SU-DHL-6 (cell line): ENCODE measurements at regions not wholly inside any gene's neighbourhood (a gene's known extent, or its start where the extent isn't known, plus 50 kb on each side); places are given as distances from the start of the nearest gene placed in this dataset.
"Not testable (repeated sequence)": the region's sequence is repeated elsewhere in the genome, so short reads cannot be mapped to it uniquely, and the experiment has no call there.

Experiments
- H2AFZ ChIP-seq: fragments of 200-600 bp; sonication (generic); 2 replicates; pipeline ENCODE4 v1.6.1; 2014; ENCODE audit warnings: low read depth, mild to moderate bottlenecking, moderate library complexity, mixed read lengths, antibody characterized with exemption, low read length; ENCODE audit not compliant: severe bottlenecking
- H3F3A ChIP-seq: fragments of 200-600 bp; shearing (Covaris generic); 2 replicates; pipeline ENCODE4 v1.6.0; 2016; ENCODE audit warnings: antibody characterized with exemption, mild to moderate bottlenecking; ENCODE audit not compliant: insufficient read depth
- H3K27ac ChIP-seq: fragments of 200-600 bp; sonication (generic); 2 replicates; pipeline ENCODE4 v1.5.1; 2016; ENCODE audit warnings: low read depth, mild to moderate bottlenecking, low read length, moderate library complexity, mixed read lengths
- H3K27me3 ChIP-seq: fragments of 200-600 bp; sonication (generic), shearing (Covaris generic); 2 replicates; pipeline ENCODE4 v1.6.0; 2014; ENCODE audit warnings: mild to moderate bottlenecking, low read length
- H3K36me3 ChIP-seq: fragments of 200-600 bp; sonication (generic); 2 replicates; pipeline ENCODE4 v1.6.1; 2014; ENCODE audit warnings: mild to moderate bottlenecking, low read length, mixed read lengths
- H3K4me2 ChIP-seq: fragments of 300-600, 200-600 bp; shearing (Covaris generic), sonication (generic); 2 replicates; pipeline ENCODE4 v1.6.0; 2014; ENCODE audit warnings: low read length, low read depth, mild to moderate bottlenecking; ENCODE audit not compliant: poor library complexity, severe bottlenecking
- H3K4me3 ChIP-seq: fragments of 200-600 bp; sonication (generic); 2 replicates; pipeline ENCODE4 v1.5.1; 2014; ENCODE audit warnings: antibody characterized with exemption, low read length, mild to moderate bottlenecking, mixed read lengths; ENCODE audit not compliant: insufficient read depth, poor library complexity, severe bottlenecking
- H3K79me2 ChIP-seq: fragments of 200-600 bp; sonication (generic); 2 replicates; pipeline ENCODE4 v1.6.1; 2014; ENCODE audit warnings: mild to moderate bottlenecking, low read length, moderate library complexity; ENCODE audit not compliant: insufficient read depth
- H3K9ac ChIP-seq: fragments of 200-600 bp; sonication (generic); 2 replicates; pipeline ENCODE4 v1.7.0; 2014; ENCODE audit warnings: mild to moderate bottlenecking, low read length
- H3K9me2 ChIP-seq: fragments of 200-600 bp; sonication (generic); replicated peaks from 2 replicates; pipeline ENCODE4 v1.6.1; 2014; ENCODE audit warnings: low read length; ENCODE audit not compliant: insufficient read depth
- H3K9me3 ChIP-seq: fragments of 200-600 bp; sonication (generic); 2 replicates; pipeline ENCODE4 v1.6.1; 2014; ENCODE audit warnings: low read length, mixed read lengths; ENCODE audit not compliant: insufficient read depth
- H4K20me1 ChIP-seq: fragments of 200-600 bp; sonication (generic); 2 replicates; pipeline ENCODE4 v1.6.1; 2014; ENCODE audit warnings: low read depth, mild to moderate bottlenecking, antibody characterized with exemption, low read length, moderate library complexity, mixed read lengths
- CTCF ChIP-seq: fragments of 200-600 bp; sonication (generic); IDR thresholded peaks from one replicate; pipeline ENCODE4 v1.5.1; 2017; ENCODE audit warnings: antibody characterized with exemption, mild to moderate bottlenecking, low read length, moderate library complexity; ENCODE audit not compliant: insufficient read depth, poor library complexity, severe bottlenecking
- EZH2phosphoT487 ChIP-seq: fragments of 200-600 bp; sonication (generic), shearing (Covaris generic); conservative IDR thresholded peaks from 2 replicates; pipeline ENCODE4 v1.6.1; 2018; ENCODE audit warnings: mild to moderate bottlenecking, antibody characterized with exemption, low read length, moderate library complexity, mixed read lengths

GRCh38 chr1:65552484-65552883, 132.0 kb downstream of the LEPR start:
- H3K27ac ChIP-seq, H3K9me3 ChIP-seq, H3K27me3 ChIP-seq, H3F3A ChIP-seq, H3K9me2 ChIP-seq, H4K20me1 ChIP-seq, H3K79me2 ChIP-seq, H3K36me3 ChIP-seq, H2AFZ ChIP-seq, H3K9ac ChIP-seq, H3K4me2 ChIP-seq, H3K4me3 ChIP-seq: not testable (repeated sequence)

GRCh38 chr1:65554086-65554764, 133.8 kb downstream of the LEPR start:
- H3K27ac ChIP-seq, H3K9me2 ChIP-seq, H3K27me3 ChIP-seq, H2AFZ ChIP-seq, H3K36me3 ChIP-seq, H3F3A ChIP-seq, H3K4me2 ChIP-seq, H3K9ac ChIP-seq, H3K4me3 ChIP-seq, H4K20me1 ChIP-seq, H3K79me2 ChIP-seq, H3K9me3 ChIP-seq: not testable (repeated sequence)

GRCh38 chr1:65554829-65555228, 134.4 kb downstream of the LEPR start:
- TF ChIP-seq EZH2phosphoT487, result no peak
- TF ChIP-seq CTCF, result no peak
- Histone ChIP-seq H4K20me1 (no peaks in the 10 kb centered on the region), H3K27ac (no peak overlapping the region), H3K27me3 (no peaks in the 10 kb centered on the region), H3K4me3 (no peak overlapping the region), H3F3A (no peaks in the 10 kb centered on the region), H3K9me3 (no peaks in the 10 kb centered on the region), H3K79me2 (no peaks in the 10 kb centered on the region), H3K36me3 (no peaks in the 10 kb centered on the region), H2AFZ (no peak overlapping the region), H3K9me2 (no peaks in the 10 kb centered on the region), H3K9ac (no peak overlapping the region), H3K4me2 (no peak overlapping the region)

- Histone ChIP-seq H4K20me1 (no peaks in the 10 kb centered on the region), H3K27me3 (no peaks in the 10 kb centered on the region), H3K4me3 (no peak overlapping the region), H3K27ac (no peak overlapping the region), H3F3A (no peaks in the 10 kb centered on the region), H3K79me2 (no peaks in the 10 kb centered on the region), H3K9me2 (no peaks in the 10 kb centered on the region), H3K36me3 (no peaks in the 10 kb centered on the region), H3K9ac (no peak overlapping the region), H3K9me3 (no peaks in the 10 kb centered on the region), H2AFZ (no peak overlapping the region), H3K4me2 (no peak overlapping the region)
- TF ChIP-seq CTCF, result no peak
- TF ChIP-seq EZH2phosphoT487, result no peak
Observed at GRCh38 chr1:65558215-65558614, 137.7 kb downstream of the LEPR start.
